Stimulated activated CD4-positive, alpha-beta T cell treated with anti-CD3 and anti-CD28 coated beads, TNF-alpha, amount 100 ng/mL, for 48 hours (primary cell): ENCODE measurements at regions not wholly inside any gene's neighbourhood (a gene's known extent, or its start where the extent isn't known, plus 50 kb on each side); places are given as distances from the start of the nearest gene placed in this dataset.
A peak's percentile ranks its signal among the peaks of the same experiment; 100 is the strongest.

Experiments
- DNase-seq, 3 donors: peaks; one replicate each; pipeline ENCODE4 v3.0.0-alpha.2; 2020; ENCODE audit warnings: low read depth in 3 of 3

GRCh38 chr6:14254505-14254904 is 136.9 kb downstream of the CD83 start:
- DNase-seq, result no peak

GRCh38 chr6:14255916-14256315 is 138.3 kb downstream of the CD83 start:
- no peak for DNase-seq

GRCh38 chr6:14258117-14258516 is 140.5 kb downstream of the CD83 start:
- no peak for DNase-seq

GRCh38 chr6:14258695-14259593 is 141.4 kb downstream of the CD83 start:
- no peak for DNase-seq

DNA sequence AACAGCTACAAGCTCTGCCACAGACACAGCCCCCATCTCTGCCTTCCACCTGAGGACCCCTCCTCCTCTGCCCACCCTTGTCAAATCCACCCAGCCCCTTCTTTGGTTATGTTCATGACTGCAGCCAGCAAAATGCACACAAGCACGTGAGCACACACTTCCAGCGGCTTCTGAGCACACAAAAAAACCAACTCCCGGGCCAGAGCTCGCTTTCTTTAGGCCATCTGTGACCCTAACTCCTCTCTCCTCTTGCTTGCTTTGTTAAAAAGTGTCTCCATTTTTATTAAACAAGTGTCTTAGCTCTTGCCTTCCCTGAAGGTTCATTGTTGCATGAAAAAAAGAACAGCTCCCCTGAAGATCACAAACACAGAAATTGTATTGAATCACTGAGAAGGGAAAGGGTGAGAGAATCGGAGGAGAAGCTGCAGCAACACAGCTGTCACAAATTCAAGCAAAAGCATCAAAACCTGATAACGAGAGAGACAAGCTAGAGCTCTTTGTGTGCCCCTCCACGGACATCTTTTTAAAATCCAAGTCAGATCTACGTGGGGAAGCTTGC is 142.1 kb downstream of the CD83 start:
- DNase-seq, result no peak

DNA sequence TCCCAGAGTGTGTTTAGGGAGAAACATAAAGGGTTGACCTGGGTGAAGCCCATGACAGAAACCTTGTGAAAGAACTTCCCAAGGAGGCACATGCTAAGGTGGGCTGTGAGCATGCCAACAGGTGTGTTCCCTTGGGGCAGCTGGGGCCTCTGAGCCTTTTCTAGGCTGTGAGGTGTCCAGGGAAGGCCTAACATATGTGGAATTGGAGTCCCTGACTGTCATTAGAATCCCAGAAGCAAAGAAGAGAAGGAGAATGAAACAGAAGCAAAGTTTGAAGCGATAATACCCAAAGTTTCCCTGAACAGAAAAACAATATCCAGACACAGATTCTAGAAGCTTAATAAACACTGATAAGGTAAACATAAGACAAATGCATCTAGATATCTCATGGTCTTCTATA is 143.3 kb downstream of the CD83 start:
- DNase-seq, result no peak

- DNase-seq, result no peak
These were observed 146.4 kb downstream of the CD83 start for GRCh38 chr6:14263881-14264424.

- DNase-seq, result no peak
These were observed 147.8 kb downstream of the CD83 start for GRCh38 chr6:14265049-14266021.

DNA sequence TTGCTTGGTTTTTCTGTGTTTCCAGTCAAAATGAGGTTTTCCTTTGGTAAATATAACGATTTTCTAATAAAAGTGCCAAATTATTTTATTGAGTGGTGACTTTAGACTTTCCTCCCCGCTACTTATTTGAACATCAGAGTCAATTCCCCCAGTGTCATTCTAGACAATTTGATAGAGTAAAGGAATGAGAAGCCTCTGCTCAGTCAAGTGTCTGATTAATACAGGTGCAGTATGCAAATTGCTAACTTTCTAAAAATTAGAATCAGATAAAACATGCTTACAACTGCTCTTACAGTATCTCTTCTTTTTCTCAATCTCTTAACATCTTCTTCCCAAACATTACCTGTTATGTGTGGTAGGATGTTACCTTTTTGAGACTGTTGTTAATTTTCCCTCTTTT is 148.7 kb downstream of the CD83 start:
- DNase-seq, result no peak

GRCh38 chr6:14267885-14268660 is 150.5 kb downstream of the CD83 start:
- DNase-seq, result no peak

- DNase-seq, result no peak
These were observed 151.9 kb downstream of the CD83 start for GRCh38 chr6:14269436-14269835.

DNA sequence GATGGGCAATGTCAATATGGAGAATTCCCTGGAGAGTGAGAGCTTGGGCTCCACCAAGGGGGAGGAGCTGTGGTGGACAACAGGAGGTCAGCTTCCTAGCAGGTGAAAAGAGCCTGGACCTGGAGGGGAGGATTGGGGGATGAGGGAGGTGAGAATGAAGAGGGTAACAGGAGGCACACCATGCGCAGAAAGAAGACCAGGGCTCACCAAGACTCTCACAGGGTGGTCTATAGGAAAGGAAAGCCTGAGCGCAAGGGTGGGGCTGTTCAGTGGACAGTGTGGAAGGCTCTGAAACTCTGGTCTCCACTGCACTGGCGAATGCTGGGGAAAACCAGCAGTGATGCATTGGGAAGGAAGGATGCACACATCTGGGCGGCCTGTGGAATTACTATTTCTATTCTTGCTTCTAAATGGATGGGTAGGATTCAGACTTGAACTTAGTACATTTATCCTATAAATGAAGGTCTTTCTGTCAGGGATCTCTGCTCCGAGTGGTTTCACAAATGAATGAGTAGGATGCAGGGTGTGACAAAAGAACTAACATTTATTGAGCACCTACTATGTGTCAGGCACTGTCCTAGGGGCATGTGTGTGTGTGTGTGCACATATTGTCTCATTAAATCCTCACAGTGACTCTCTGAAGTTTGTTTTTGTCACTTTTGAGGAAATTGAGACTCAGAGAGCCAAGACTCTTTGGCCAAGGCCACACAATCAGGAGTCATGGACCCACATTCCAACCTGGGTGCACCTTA is 152.7 kb downstream of the CD83 start:
- no peak for DNase-seq

DNA sequence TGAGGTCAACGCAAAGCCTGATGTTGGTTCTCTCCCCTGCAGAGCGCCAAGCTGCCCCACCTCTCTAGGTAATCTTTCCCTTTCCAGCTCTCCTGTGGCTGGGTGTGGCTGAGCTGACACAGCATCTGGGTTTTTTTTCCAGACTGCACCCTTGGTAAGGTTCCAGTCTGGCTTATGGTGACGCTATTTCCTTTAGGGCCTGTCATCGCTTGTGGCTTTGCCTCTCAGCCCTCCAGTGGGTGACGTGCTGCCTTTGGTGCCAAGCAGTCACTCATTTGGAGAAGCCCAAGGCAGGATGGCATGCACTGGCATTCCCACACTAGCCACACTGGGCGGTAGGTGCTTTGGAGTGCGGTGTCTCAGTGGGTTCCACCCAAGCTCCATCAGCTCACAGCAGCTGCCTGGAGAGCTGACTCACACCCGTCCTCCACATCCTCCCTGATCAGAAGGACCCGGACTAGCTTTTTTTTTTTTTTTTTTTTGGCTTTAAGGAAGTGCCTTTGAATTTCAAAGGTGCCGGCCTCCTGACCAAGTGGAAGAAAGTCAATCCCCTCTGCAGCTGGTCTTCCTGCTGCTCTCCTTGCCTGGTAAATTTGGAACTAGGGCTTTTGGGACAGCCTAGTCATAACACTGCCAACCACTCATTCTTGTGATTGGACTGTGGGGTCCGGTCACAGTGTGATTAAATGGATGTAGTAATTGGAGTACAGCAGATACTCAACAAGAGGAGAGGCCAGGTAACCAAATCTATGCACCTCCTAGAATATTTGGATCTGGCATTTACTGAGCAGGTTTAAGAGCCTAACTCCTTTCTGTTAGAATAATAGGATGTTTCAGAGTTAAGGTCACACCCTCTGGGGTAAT is 153.6 kb downstream of the CD83 start:
- DNase-seq, result peak in 2 of 3 donors; percentile 35 to 68

- no peak for DNase-seq
These were observed 154.5 kb downstream of the CD83 start for GRCh38 chr6:14271789-14272736.

DNA sequence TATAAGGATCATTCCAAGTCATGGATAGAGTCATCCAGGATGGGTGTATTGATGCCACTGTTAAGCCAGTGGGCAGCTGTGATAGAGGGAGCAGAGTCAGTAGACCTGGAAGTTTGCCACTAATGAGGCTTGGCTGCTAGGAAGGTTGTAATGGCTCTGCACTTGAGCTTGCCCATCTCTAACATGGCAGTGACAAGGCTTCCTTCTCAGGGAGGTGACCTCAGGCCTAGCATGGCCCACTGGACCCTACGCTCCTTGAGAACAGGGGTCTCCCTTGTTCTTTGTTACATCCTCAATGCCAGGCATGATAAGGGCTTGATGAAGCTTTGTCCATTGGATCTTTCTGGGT is 155.1 kb downstream of the CD83 start:
- no peak for DNase-seq

- no peak for DNase-seq
These were observed 155.6 kb downstream of the CD83 start for GRCh38 chr6:14273191-14273590.

DNA sequence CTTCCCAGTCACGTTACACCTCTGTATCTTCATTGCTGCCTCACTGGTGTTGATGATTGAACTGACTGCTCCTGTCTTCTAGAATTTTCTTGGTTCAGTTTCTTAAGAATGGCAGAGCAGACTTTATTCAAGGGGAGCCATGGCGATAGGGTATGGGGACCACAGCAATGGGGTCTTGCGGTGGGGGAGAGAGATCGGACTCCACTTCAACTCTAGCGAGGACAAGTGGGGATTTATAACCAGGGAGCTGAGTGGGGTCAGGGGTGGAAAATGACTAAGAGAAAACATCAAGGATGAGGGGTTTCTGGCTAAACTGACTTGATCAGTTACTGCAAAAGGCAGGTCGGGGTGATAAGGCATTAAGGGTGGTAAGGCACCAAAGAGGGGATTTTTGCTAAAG is 156.4 kb downstream of the CD83 start:
- no peak for DNase-seq
